Endodermal cell (in vitro differentiated cells): ENCODE measurements at regions not wholly inside any gene's neighbourhood (a gene's known extent, or its start where the extent isn't known, plus 50 kb on each side); places are given as distances from the start of the nearest gene placed in this dataset.
A peak's percentile ranks its signal among the peaks of the same experiment; 100 is the strongest.
"Not testable (repeated sequence)": the region's sequence is repeated elsewhere in the genome, so short reads cannot be mapped to it uniquely, and the experiment has no call there.

Source experiments
- DNase-seq: peaks from one replicate; pipeline ENCODE4 v3.0.0-alpha.2; 2017
- H3K27ac ChIP-seq: 2 replicates; pipeline ENCODE4 v1.5.1; 2013; ENCODE audit warnings: mild to moderate bottlenecking, low read depth, low read length, moderate library complexity
- H3K27me3 ChIP-seq: 2 replicates; pipeline ENCODE4 v1.6.1; 2013; ENCODE audit warnings: mild to moderate bottlenecking, low read length, moderate library complexity; ENCODE audit not compliant: insufficient read depth, control insufficient read depth, poor library complexity, severe bottlenecking
- H3K36me3 ChIP-seq: 2 replicates; pipeline ENCODE4 v1.7.0; 2013; ENCODE audit warnings: mild to moderate bottlenecking, low read length, moderate library complexity; ENCODE audit not compliant: control insufficient read depth, insufficient read depth
- H3K4me1 ChIP-seq: one replicate; pipeline ENCODE4 v1.7.0; 2013; ENCODE audit warnings: low read length; ENCODE audit not compliant: control insufficient read depth, insufficient read depth
- H3K4me3 ChIP-seq: 2 replicates; pipeline ENCODE4 v1.5.1; 2013; ENCODE audit warnings: mild to moderate bottlenecking, low read length, moderate library complexity
- H3K9ac ChIP-seq: 2 replicates; pipeline ENCODE4 v1.6.1; 2013; ENCODE audit warnings: mild to moderate bottlenecking, low read length, moderate library complexity; ENCODE audit not compliant: poor library complexity, severe bottlenecking; ENCODE audit errors: extremely low read depth
- H3K9me3 ChIP-seq: 2 replicates; pipeline ENCODE4 v1.6.1; 2013; ENCODE audit warnings: mild to moderate bottlenecking, low read length, moderate library complexity; ENCODE audit not compliant: control insufficient read depth
- H3K27ac Mint-ChIP-seq: 2 replicates; pipeline ENCODE4 v1.8.0; 2020; ENCODE audit warnings: mixed read lengths
- H3K27me3 Mint-ChIP-seq: 2 replicates; pipeline ENCODE4 v1.8.0; 2021; ENCODE audit warnings: mild to moderate bottlenecking, mixed read lengths; ENCODE audit not compliant: insufficient read depth
- H3K36me3 Mint-ChIP-seq: 2 replicates; pipeline ENCODE4 v1.8.0; 2020; ENCODE audit warnings: low read depth, mixed read lengths
- H3K4me1 Mint-ChIP-seq: 2 replicates; pipeline ENCODE4 v1.8.0; 2020; ENCODE audit warnings: mixed read lengths
- H3K4me3 Mint-ChIP-seq: 2 replicates; pipeline ENCODE4 v1.8.0; 2020; ENCODE audit warnings: mild to moderate bottlenecking, moderate library complexity, mixed read lengths
- H3K9me3 Mint-ChIP-seq: 2 replicates; pipeline ENCODE4 v1.8.0; 2020; ENCODE audit warnings: mild to moderate bottlenecking, mixed read lengths
- CTCF ChIP-seq: fragments of 200-600 bp; sonication (generic); conservative IDR thresholded peaks from 2 replicates; pipeline ENCODE4 v1.5.0; 2021; ENCODE audit warnings: antibody characterized with exemption, mild to moderate bottlenecking
- WGBS, 2 experiments: methylation state at CpG; one replicate each; pipeline versions ENCODE4 v1.1.5 to v1.1.7; 2013; ENCODE audit warnings: missing lambda C conversion rate in 2 of 2, mixed read lengths in 1 of 2; ENCODE audit not compliant: insufficient coverage in 1 of 2, insufficient read length in 1 of 2; 5-methylcytosine and 5-hydroxymethylcytosine counted together

GRCh38 chr4:66766557-66766956 lies 778.7 kb downstream of the CENPC start:
- DNase-seq, result peak; percentile 89
- Histone ChIP-seq H3K4me3 (no peak overlapping the region), H3K36me3 (no peaks in the 10 kb centered on the region), H3K4me1 (peaks cover 6% of the 10 kb centered on the region), H3K9me3 (no peaks in the 10 kb centered on the region), H3K27me3 (no peaks in the 10 kb centered on the region), H3K9ac (no peak overlapping the region), H3K27ac (no peak overlapping the region)
- TF ChIP-seq CTCF, result no peak
- 32 to 60% methylated on average over 1 of the region's 1 CpG for WGBS, 2 experiments
- H3K4me3 Mint-ChIP-seq, result no peak overlapping the region
- peaks cover 6% of the 10 kb centered on the region for H3K36me3 Mint-ChIP-seq
- H3K4me1 Mint-ChIP-seq, result peaks cover 25% of the 10 kb centered on the region
- no peaks in the 10 kb centered on the region for H3K27me3 Mint-ChIP-seq
- peaks cover 10% of the 10 kb centered on the region for H3K9me3 Mint-ChIP-seq
- H3K27ac Mint-ChIP-seq, result no peak overlapping the region

- Histone ChIP-seq H3K9me3 (no peaks in the 10 kb centered on the region), H3K27me3 (no peaks in the 10 kb centered on the region), H3K27ac (no peak overlapping the region), H3K4me3 (no peak overlapping the region), H3K9ac (no peak overlapping the region), H3K4me1 (no peaks in the 10 kb centered on the region), H3K36me3 (no peaks in the 10 kb centered on the region)
- no peak for DNase-seq
- no peak for TF ChIP-seq CTCF
- H3K4me1 Mint-ChIP-seq, result peaks cover 5% of the 10 kb centered on the region
- 92 to 100% methylated on average over 1 to 2 of the region's 2 CpGs for WGBS, 2 experiments
- H3K27ac Mint-ChIP-seq, result no peak overlapping the region
- no peak overlapping the region for H3K4me3 Mint-ChIP-seq
- H3K9me3 Mint-ChIP-seq, result no peaks in the 10 kb centered on the region
- H3K36me3 Mint-ChIP-seq, result no peaks in the 10 kb centered on the region
- no peaks in the 10 kb centered on the region for H3K27me3 Mint-ChIP-seq
These were observed 795.0 kb downstream of the CENPC start for GRCh38 chr4:66750273-66750672.

GRCh38 chr4:66746918-66747317 lies 798.4 kb downstream of the CENPC start:
- H3K4me3 Mint-ChIP-seq, H3K27me3 Mint-ChIP-seq, H3K9me3 ChIP-seq, H3K9me3 Mint-ChIP-seq, H3K36me3 Mint-ChIP-seq, H3K27me3 ChIP-seq, H3K9ac ChIP-seq, H3K4me1 Mint-ChIP-seq, H3K36me3 ChIP-seq, H3K4me1 ChIP-seq, H3K27ac Mint-ChIP-seq, H3K4me3 ChIP-seq, H3K27ac ChIP-seq, DNase-seq: not testable (repeated sequence)
- WGBS, 2 experiments, result 96 to 100% methylated on average over 3 of the region's 4 CpGs

GRCh38 chr4:66741081-66741480 lies 804.2 kb downstream of the CENPC start:
- no peaks in the 10 kb centered on the region for H3K36me3 Mint-ChIP-seq
- 92 to 95% methylated on average over 2 of the region's 2 CpGs for WGBS, 2 experiments
- H3K4me1 ChIP-seq, result peaks cover 9% of the 10 kb centered on the region
- H3K4me1 Mint-ChIP-seq, result peaks cover 9% of the 10 kb centered on the region
- no peak overlapping the region for H3K27ac Mint-ChIP-seq
- no peak for DNase-seq
- no peak overlapping the region for H3K4me3 ChIP-seq
- peaks cover 4% of the 10 kb centered on the region for H3K9me3 Mint-ChIP-seq
- TF ChIP-seq CTCF, result no peak
- H3K27me3 ChIP-seq, result no peaks in the 10 kb centered on the region
- no peaks in the 10 kb centered on the region for H3K9me3 ChIP-seq
- H3K27ac ChIP-seq, result no peak overlapping the region
- no peak overlapping the region for H3K4me3 Mint-ChIP-seq
- no peaks in the 10 kb centered on the region for H3K36me3 ChIP-seq
- no peaks in the 10 kb centered on the region for H3K27me3 Mint-ChIP-seq
- no peak overlapping the region for H3K9ac ChIP-seq
